Neuronal stem cell (in vitro differentiated cells): ENCODE measurements at regions not wholly inside any gene's neighbourhood (a gene's known extent, or its start where the extent isn't known, plus 50 kb on each side); places are given as distances from the start of the nearest gene placed in this dataset.
"Not testable (repeated sequence)": the region's sequence is repeated elsewhere in the genome, so short reads cannot be mapped to it uniquely, and the experiment has no call there.

Experiments used
- DNase-seq: peaks from one replicate; pipeline ENCODE4 v3.0.0-alpha.2; 2013; ENCODE audit warnings: low spot score
- H2AFZ ChIP-seq: one replicate; pipeline ENCODE4 v1.6.1; 2013; ENCODE audit warnings: mild to moderate bottlenecking, low read length, inconsistent platforms
- H2AK5ac ChIP-seq: 2 replicates; pipeline ENCODE4 v1.6.1; 2013; ENCODE audit warnings: low read depth, mild to moderate bottlenecking, inconsistent platforms, low read length, moderate library complexity, mixed read lengths
- H2BK120ac ChIP-seq: 2 replicates; pipeline ENCODE4 v1.6.1; 2013; ENCODE audit warnings: low read depth, mild to moderate bottlenecking, inconsistent platforms, low read length, moderate library complexity, mixed read lengths
- H2BK12ac ChIP-seq: one replicate; pipeline ENCODE4 v1.6.1; 2013; ENCODE audit warnings: low read length, inconsistent platforms
- H2BK15ac ChIP-seq: 2 replicates; pipeline ENCODE4 v1.6.1; 2013; ENCODE audit warnings: mild to moderate bottlenecking, low read length, inconsistent platforms, mixed read lengths
- H2BK5ac ChIP-seq: one replicate; pipeline ENCODE4 v1.6.1; 2013; ENCODE audit warnings: inconsistent platforms, mild to moderate bottlenecking, low read length, moderate library complexity
- H3K14ac ChIP-seq: one replicate; pipeline ENCODE4 v1.6.1; 2013; ENCODE audit warnings: low read length, inconsistent platforms
- H3K18ac ChIP-seq: 2 replicates; pipeline ENCODE4 v1.6.1; 2013; ENCODE audit warnings: low read length, inconsistent platforms
- H3K23ac ChIP-seq: 2 replicates; pipeline ENCODE4 v1.6.1; 2013; ENCODE audit warnings: low read depth, mild to moderate bottlenecking, mixed read lengths, low read length, inconsistent platforms; ENCODE audit not compliant: poor library complexity
- H3K27ac ChIP-seq: replicated peaks from 3 replicates; pipeline ENCODE4 v1.5.1; 2013; ENCODE audit warnings: low read length, inconsistent platforms
- H3K27me3 ChIP-seq, 3 experiments: 2 replicates each; pipeline ENCODE4 v1.6.1; 2013; ENCODE audit warnings: low read length in 3 of 3, mild to moderate bottlenecking in 2 of 3, inconsistent platforms in 1 of 3, low read depth in 1 of 3, mixed read lengths in 1 of 3, moderate library complexity in 1 of 3; ENCODE audit not compliant: control insufficient read depth in 3 of 3, insufficient read depth in 3 of 3
- H3K36me3 ChIP-seq, 2 donors: replicated peaks in 1 of 2; 2 replicates each; pipeline ENCODE4 v1.6.1; 2013; ENCODE audit warnings: low read length in 2 of 2; ENCODE audit not compliant: control insufficient read depth in 2 of 2, insufficient read depth in 2 of 2
- H3K4ac ChIP-seq: 2 replicates; pipeline ENCODE4 v1.6.1; 2013; ENCODE audit warnings: inconsistent platforms, mild to moderate bottlenecking, low read length, moderate library complexity
- H3K4me1 ChIP-seq, 2 donors: 1 replicate in 1 of 2; 2 replicates in 1 of 2; pipeline ENCODE4 v1.6.1; 2013; ENCODE audit warnings: low read length in 2 of 2, low read depth in 1 of 2; ENCODE audit not compliant: control insufficient read depth in 2 of 2, insufficient read depth in 1 of 2
- H3K4me2 ChIP-seq: one replicate; pipeline ENCODE4 v1.6.1; 2013; ENCODE audit warnings: mild to moderate bottlenecking, low read length, inconsistent platforms; ENCODE audit not compliant: insufficient read depth, poor library complexity, severe bottlenecking
- H3K4me3 ChIP-seq, 2 donors: 2 replicates each; pipeline ENCODE4 v1.5.1; 2013; ENCODE audit warnings: low read length in 2 of 2, mild to moderate bottlenecking in 2 of 2, inconsistent platforms in 1 of 2, moderate library complexity in 1 of 2
- H3K79me1 ChIP-seq: one replicate; pipeline ENCODE4 v1.6.1; 2013; ENCODE audit warnings: low read depth, mild to moderate bottlenecking, inconsistent platforms, low read length, moderate library complexity
- H3K9ac ChIP-seq: one replicate; pipeline ENCODE4 v1.6.1; 2013; ENCODE audit warnings: mild to moderate bottlenecking, low read depth, low read length, inconsistent platforms; ENCODE audit not compliant: poor library complexity
- H3K9me3 ChIP-seq, 2 donors: replicated peaks in 1 of 2; 2 replicates each; pipeline versions ENCODE3 to v1.6.1; 2013; ENCODE audit warnings: low read length in 2 of 2, mild to moderate bottlenecking in 2 of 2, inconsistent platforms in 1 of 2, low read depth in 1 of 2, mixed read lengths in 1 of 2, moderate library complexity in 1 of 2; ENCODE audit not compliant: control insufficient read depth in 2 of 2, insufficient read depth in 1 of 2
- H4K8ac ChIP-seq: one replicate; pipeline ENCODE4 v1.6.1; 2013; ENCODE audit warnings: low read depth, mild to moderate bottlenecking, inconsistent platforms, low read length, moderate library complexity
- H4K91ac ChIP-seq: one replicate; pipeline ENCODE4 v1.6.1; 2013; ENCODE audit warnings: low read length, low read depth, mild to moderate bottlenecking, inconsistent platforms; ENCODE audit not compliant: poor library complexity
- WGBS, 2 donors: extraction: QIAGEN DNeasy Blood & Tissue Kit; methylation state at CpG; one replicate each; pipeline ENCODE4 v1.1.7; 2013; ENCODE audit warnings: missing lambda C conversion rate in 2 of 2, mixed read lengths in 1 of 2; ENCODE audit not compliant: insufficient read length in 2 of 2, insufficient replicate concordance in 1 of 2; ENCODE audit errors: extremely low coverage in 2 of 2; 5-methylcytosine and 5-hydroxymethylcytosine counted together

GRCh38 chr3:65004795-65005295, 317.0 kb upstream of the ADAMTS9 start:
- H3K4ac ChIP-seq: no peak overlapping the region
- no peak overlapping the region for H3K4me3 ChIP-seq
- H3K79me1 ChIP-seq: no peaks in the 10 kb centered on the region
- DNase-seq: no peak
- H3K4me1 ChIP-seq: peaks cover 2 to 9% of the 10 kb centered on the region in 2 donors
- H2AFZ ChIP-seq: no peak overlapping the region
- no peak overlapping the region for H4K8ac ChIP-seq
- H2BK120ac ChIP-seq: no peak overlapping the region
- H2AK5ac ChIP-seq: no peak overlapping the region
- no peak overlapping the region for H4K91ac ChIP-seq
- no peak overlapping the region for H2BK5ac ChIP-seq
- H2BK12ac ChIP-seq: no peak overlapping the region
- H3K9me3 ChIP-seq: no peaks in the 10 kb centered on the region
- H3K14ac ChIP-seq: no peak overlapping the region
- WGBS, 2 donors: no CpG with 5 or more reads among the region's 4 CpGs
- H3K18ac ChIP-seq: no peak overlapping the region
- no peaks in the 10 kb centered on the region for H3K27me3 ChIP-seq
- no peak overlapping the region for H3K9ac ChIP-seq
- H3K4me2 ChIP-seq: no peak overlapping the region
- no peak overlapping the region for H2BK15ac ChIP-seq
- H3K27ac ChIP-seq: no peak overlapping the region
- no peaks in the 10 kb centered on the region for H3K36me3 ChIP-seq
- H3K23ac ChIP-seq: no peak overlapping the region

GRCh38 chr3:65004306-65004705, 316.5 kb upstream of the ADAMTS9 start:
- Histone ChIP-seq H3K9ac (no peak overlapping the region), H3K36me3 (no peaks in the 10 kb centered on the region), H3K9me3 (no peaks in the 10 kb centered on the region), H2BK15ac (no peak overlapping the region), H3K14ac (no peak overlapping the region), H3K27ac (no peak overlapping the region), H3K79me1 (no peaks in the 10 kb centered on the region), H4K91ac (no peak overlapping the region), H2BK12ac (no peak overlapping the region), H3K18ac (no peak overlapping the region), H2BK5ac (no peak overlapping the region), H3K4me2 (no peak overlapping the region), H4K8ac (no peak overlapping the region), H2AK5ac (no peak overlapping the region), H3K4me3 (no peak overlapping the region), H2BK120ac (no peak overlapping the region), H3K4me1 (peaks cover 2 to 9% of the 10 kb centered on the region in 2 donors), H3K4ac (no peak overlapping the region), H2AFZ (no peak overlapping the region), H3K27me3 (no peaks in the 10 kb centered on the region), H3K23ac (no peak overlapping the region)
- no CpG with 5 or more reads among the region's 1 CpG for WGBS, 2 donors
- no peak for DNase-seq

- not testable (repeated sequence) for H3K14ac ChIP-seq, H3K27ac ChIP-seq, H2BK12ac ChIP-seq, H4K91ac ChIP-seq, H2BK15ac ChIP-seq, H3K23ac ChIP-seq, H3K36me3 ChIP-seq, DNase-seq, H4K8ac ChIP-seq, H3K4me2 ChIP-seq, H2BK120ac ChIP-seq, H3K18ac ChIP-seq, H3K9me3 ChIP-seq, H2BK5ac ChIP-seq, H3K4ac ChIP-seq, H3K79me1 ChIP-seq, H3K27me3 ChIP-seq, H3K4me3 ChIP-seq, H3K4me1 ChIP-seq, H3K9ac ChIP-seq, H2AFZ ChIP-seq, H2AK5ac ChIP-seq
- no CpG with 5 or more reads among the region's 4 CpGs for WGBS, 2 donors
Measured at GRCh38 chr3:65001119-65001518, 313.3 kb upstream of the ADAMTS9 start.

GRCh38 chr3:64998317-64998716, 310.5 kb upstream of the ADAMTS9 start:
- Histone ChIP-seq H3K4me3 (no peak overlapping the region), H2BK5ac (no peak overlapping the region), H3K4me2 (no peak overlapping the region), H3K4me1 (peaks cover 3 to 5% of the 10 kb centered on the region in 2 donors), H3K23ac (no peak overlapping the region), H3K79me1 (no peaks in the 10 kb centered on the region), H2BK15ac (no peak overlapping the region), H2BK12ac (no peak overlapping the region), H4K91ac (no peak overlapping the region), H3K18ac (no peak overlapping the region), H3K36me3 (no peaks in the 10 kb centered on the region), H2BK120ac (no peak overlapping the region), H3K4ac (no peak overlapping the region), H3K14ac (no peak overlapping the region), H3K9me3 (no peaks in the 10 kb centered on the region), H3K27me3 (no peaks in the 10 kb centered on the region), H2AK5ac (no peak overlapping the region), H3K9ac (no peak overlapping the region), H4K8ac (no peak overlapping the region), H3K27ac (no peak overlapping the region), H2AFZ (no peak overlapping the region)
- no peak for DNase-seq
